Stimulated activated naive B cell treated with anti-CD40 and anti-IgM and Interleukin-4, amounts not matched to agents 10 μg/mL and 1 μg/mL and 100 μg/mL, for 72 hours (primary cell): ENCODE measurements at regions not wholly inside any gene's neighbourhood (a gene's known extent, or its start where the extent isn't known, plus 50 kb on each side); places are given as distances from the start of the nearest gene placed in this dataset.
"Not testable (repeated sequence)": the region's sequence is repeated elsewhere in the genome, so short reads cannot be mapped to it uniquely, and the experiment has no call there.

Experiments used
- ATAC-seq, 2 donors: fragments of 150-1000 bp; cut with Tn5 transposase; replicated peaks; 2 replicates each; pipeline ENCODE4 v1.10.0; 2021; ENCODE audit warnings: moderate library complexity in 1 of 2
- DNase-seq: peaks from one replicate; pipeline ENCODE4 v3.0.0; 2021
- H3K27ac Mint-ChIP-seq: one replicate; pipeline ENCODE4 v1.8.0; 2022; ENCODE audit warnings: mild to moderate bottlenecking, mixed read lengths
- H3K27me3 Mint-ChIP-seq, 2 donors: one replicate each; pipeline ENCODE4 v1.8.0; 2022; ENCODE audit warnings: mixed read lengths in 2 of 2
- H3K36me3 Mint-ChIP-seq, 2 donors: one replicate each; pipeline ENCODE4 v1.8.0; 2022; ENCODE audit warnings: mixed read lengths in 2 of 2, mild to moderate bottlenecking in 1 of 2
- H3K4me1 Mint-ChIP-seq, 2 donors: one replicate each; pipeline ENCODE4 v1.8.0; 2022; ENCODE audit warnings: mixed read lengths in 2 of 2, mild to moderate bottlenecking in 1 of 2
- H3K4me3 Mint-ChIP-seq, 2 donors: one replicate each; pipeline ENCODE4 v1.8.0; 2022; ENCODE audit warnings: mild to moderate bottlenecking in 2 of 2, mixed read lengths in 2 of 2, moderate library complexity in 1 of 2
- H3K9me3 Mint-ChIP-seq, 2 donors: one replicate each; pipeline ENCODE4 v1.8.0; 2022; ENCODE audit warnings: mixed read lengths in 2 of 2, mild to moderate bottlenecking in 1 of 2

DNA sequence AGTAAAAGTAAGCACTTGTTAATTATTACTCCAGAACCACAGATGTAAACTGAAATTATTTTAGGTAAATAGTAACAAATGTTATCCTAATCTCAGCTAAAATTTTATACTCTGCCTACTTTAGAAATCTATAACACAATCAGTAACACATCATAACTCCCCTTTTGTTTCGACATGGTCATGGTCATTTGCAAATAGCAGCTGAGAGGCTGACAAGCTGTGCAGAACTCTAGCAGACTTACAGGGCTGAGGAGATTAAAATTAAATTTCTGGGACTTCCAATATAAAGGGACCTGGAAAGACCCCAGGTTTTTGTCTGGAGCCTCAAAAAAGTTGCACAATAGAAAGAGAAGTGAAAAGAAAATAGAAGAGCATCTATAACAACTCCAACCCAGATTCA lies 88.8 kb downstream of the PRL start:
- no peak for DNase-seq
- Mint-ChIP-seq H3K36me3 (no peaks in the 10 kb centered on the region), H3K9me3 (no peaks in the 10 kb centered on the region), H3K4me1 (peaks cover 0 to 2% of the 10 kb centered on the region in 2 donors), H3K27me3 (no peaks in the 10 kb centered on the region), H3K27ac (no peak overlapping the region), H3K4me3 (no peak overlapping the region)
- ATAC-seq, result no peak

- Mint-ChIP-seq H3K36me3 (no peaks in the 10 kb centered on the region), H3K27ac (no peak overlapping the region), H3K4me3 (no peak overlapping the region), H3K4me1 (peaks cover 4 to 9% of the 10 kb centered on the region in 2 donors), H3K27me3 (no peaks in the 10 kb centered on the region), H3K9me3 (no peaks in the 10 kb centered on the region)
- ATAC-seq (peak; percentile 51 to 66), DNase-seq (no peak)
These were observed 82.5 kb downstream of the PRL start for GRCh38 chr6:22214314-22214713.

- not testable (repeated sequence) for H3K4me1 Mint-ChIP-seq, H3K9me3 Mint-ChIP-seq, ATAC-seq, H3K27me3 Mint-ChIP-seq, H3K36me3 Mint-ChIP-seq, DNase-seq, H3K4me3 Mint-ChIP-seq, H3K27ac Mint-ChIP-seq
These were observed 81.4 kb downstream of the PRL start for GRCh38 chr6:22215474-22215873.

DNA sequence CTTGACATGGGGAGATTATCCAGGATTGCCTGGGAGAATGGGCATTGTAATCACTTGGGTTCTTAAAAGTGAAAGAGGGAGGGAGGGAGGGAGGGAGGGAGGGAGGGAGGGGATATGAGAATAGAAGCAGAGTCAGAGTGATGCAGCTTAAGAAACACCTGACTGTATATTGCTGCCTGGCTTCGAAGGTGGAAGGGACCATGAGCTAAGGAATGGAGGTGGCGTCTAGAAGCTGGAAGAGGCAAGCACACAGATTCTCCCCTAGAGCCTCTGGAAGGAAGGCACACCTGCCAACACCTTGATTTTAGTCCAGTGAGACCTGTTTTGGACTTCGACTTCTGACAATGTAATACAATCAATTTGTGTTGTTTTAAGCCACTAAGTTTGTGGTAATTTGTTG lies 78.4 kb downstream of the PRL start:
- H3K4me1 Mint-ChIP-seq, result peaks cover 4 to 9% of the 10 kb centered on the region in 2 donors

DNA sequence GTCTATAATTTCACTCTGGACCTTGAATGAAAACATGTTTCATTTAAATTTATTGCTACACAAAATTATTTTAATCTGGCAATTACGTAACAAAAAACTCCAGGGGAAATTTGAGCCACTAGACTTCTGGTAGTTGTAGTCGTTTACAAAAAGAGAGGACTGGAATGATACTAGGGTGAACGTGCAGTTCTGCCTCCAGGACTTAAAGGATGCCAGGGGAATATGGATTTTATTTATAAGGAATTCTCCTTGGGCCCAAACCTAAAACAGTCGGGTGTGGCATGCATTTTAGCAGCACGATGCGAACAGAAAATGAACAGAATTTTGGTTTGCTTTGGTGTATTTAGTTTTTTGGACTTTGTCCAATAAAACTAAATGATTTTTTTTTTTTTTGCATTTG lies 76.9 kb downstream of the PRL start:
- ATAC-seq (no peak), DNase-seq (no peak)
- Mint-ChIP-seq H3K9me3 (no peaks in the 10 kb centered on the region), H3K27me3 (no peaks in the 10 kb centered on the region), H3K27ac (no peak overlapping the region), H3K4me3 (no peak overlapping the region), H3K36me3 (no peaks in the 10 kb centered on the region), H3K4me1 (no peaks in the 10 kb centered on the region)

More for the DNA sequence above, 78.4 kb downstream of the PRL start:
- H3K27me3 Mint-ChIP-seq, result no peaks in the 10 kb centered on the region
- H3K27ac Mint-ChIP-seq, result no peak overlapping the region
- ATAC-seq, result no peak
- H3K4me3 Mint-ChIP-seq, result no peak overlapping the region
- H3K36me3 Mint-ChIP-seq, result no peaks in the 10 kb centered on the region
- H3K9me3 Mint-ChIP-seq, result no peaks in the 10 kb centered on the region
- DNase-seq, result no peak

GRCh38 chr6:22221211-22221610 lies 75.6 kb downstream of the PRL start:
- H3K27me3 Mint-ChIP-seq, result no peaks in the 10 kb centered on the region
- no peak for DNase-seq
- no peak overlapping the region for H3K27ac Mint-ChIP-seq
- no peak overlapping the region for H3K4me3 Mint-ChIP-seq
- no peak for ATAC-seq
- H3K36me3 Mint-ChIP-seq, result no peaks in the 10 kb centered on the region
- H3K4me1 Mint-ChIP-seq, result no peaks in the 10 kb centered on the region
- H3K9me3 Mint-ChIP-seq, result no peaks in the 10 kb centered on the region

GRCh38 chr6:22221630-22222029 lies 75.2 kb downstream of the PRL start:
- Mint-ChIP-seq H3K27ac (no peak overlapping the region), H3K36me3 (no peaks in the 10 kb centered on the region), H3K9me3 (peaks cover 0 to under 1% of the 10 kb centered on the region in 2 donors), H3K4me3 (no peak overlapping the region), H3K27me3 (no peaks in the 10 kb centered on the region), H3K4me1 (no peaks in the 10 kb centered on the region)
- no peak for DNase-seq
- no peak for ATAC-seq

- H3K27ac Mint-ChIP-seq, result no peak overlapping the region
- H3K4me3 Mint-ChIP-seq, result no peak overlapping the region
- no peaks in the 10 kb centered on the region for H3K4me1 Mint-ChIP-seq
- H3K36me3 Mint-ChIP-seq, result no peaks in the 10 kb centered on the region
- no peak for ATAC-seq
- DNase-seq, result no peak
- peaks cover 0 to 3% of the 10 kb centered on the region in 2 donors for H3K9me3 Mint-ChIP-seq
- no peaks in the 10 kb centered on the region for H3K27me3 Mint-ChIP-seq
These were observed 74.4 kb downstream of the PRL start for GRCh38 chr6:22222469-22222868.

GRCh38 chr6:22227824-22228610 lies 68.8 kb downstream of the PRL start:
- no peak for ATAC-seq
- Mint-ChIP-seq H3K27me3 (no peaks in the 10 kb centered on the region), H3K4me3 (no peak overlapping the region), H3K4me1 (no peaks in the 10 kb centered on the region), H3K36me3 (no peaks in the 10 kb centered on the region), H3K9me3 (peaks cover 0 to 3% of the 10 kb centered on the region in 2 donors), H3K27ac (no peak overlapping the region)
- no peak for DNase-seq

DNA sequence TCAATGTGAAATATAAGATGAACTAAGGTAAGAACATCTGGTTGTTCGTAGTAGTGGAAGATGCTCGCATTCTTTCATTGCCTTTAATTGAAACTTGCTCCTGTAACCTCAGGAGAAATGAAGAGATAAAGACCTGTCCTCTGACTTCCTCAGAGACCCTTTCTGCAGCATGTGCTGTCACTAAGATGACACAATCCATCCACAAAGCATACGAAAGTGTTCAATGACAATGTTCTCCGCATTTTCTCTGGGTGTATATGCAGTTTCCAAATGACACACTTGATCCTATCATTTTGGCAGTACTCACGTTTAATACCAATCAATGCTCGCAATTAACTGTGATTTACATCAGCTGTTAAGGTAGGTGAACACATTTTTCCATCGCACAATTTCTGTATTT lies 65.8 kb downstream of the PRL start:
- Mint-ChIP-seq H3K27ac (no peak overlapping the region), H3K4me1 (no peaks in the 10 kb centered on the region), H3K9me3 (peaks cover 5 to 8% of the 10 kb centered on the region in 2 donors), H3K27me3 (no peaks in the 10 kb centered on the region), H3K36me3 (no peaks in the 10 kb centered on the region), H3K4me3 (no peak overlapping the region)
- DNase-seq (no peak), ATAC-seq (no peak)

GRCh38 chr6:22231616-22232015 lies 65.2 kb downstream of the PRL start:
- Mint-ChIP-seq H3K27me3 (no peaks in the 10 kb centered on the region), H3K27ac (no peak overlapping the region), H3K4me3 (no peak overlapping the region), H3K9me3 (peaks cover 7 to 9% of the 10 kb centered on the region in 2 donors), H3K36me3 (no peaks in the 10 kb centered on the region), H3K4me1 (no peaks in the 10 kb centered on the region)
- ATAC-seq (no peak), DNase-seq (no peak)

GRCh38 chr6:22236626-22237414 lies 60.0 kb downstream of the PRL start:
- Mint-ChIP-seq H3K4me1 (no peaks in the 10 kb centered on the region), H3K9me3 (peaks cover 7 to 8% of the 10 kb centered on the region in 2 donors), H3K27ac (no peak overlapping the region), H3K27me3 (no peaks in the 10 kb centered on the region), H3K4me3 (no peak overlapping the region), H3K36me3 (no peaks in the 10 kb centered on the region)
- DNase-seq, result no peak
- ATAC-seq, result no peak
